Muscle layer of colon (tissue), 2 donors: ENCODE measurements at regions not wholly inside any gene's neighbourhood (a gene's known extent, or its start where the extent isn't known, plus 50 kb on each side); places are given as distances from the start of the nearest gene placed in this dataset.

Experiments used
- H3K27ac ChIP-seq: one replicate; pipeline ENCODE4 v1.7.0; 2013; ENCODE audit warnings: low read depth, mild to moderate bottlenecking, low read length, moderate library complexity
- H3K27me3 ChIP-seq, 2 donors: one replicate each; pipeline ENCODE4 v1.7.0; 2013; ENCODE audit warnings: low read length in 2 of 2, mild to moderate bottlenecking in 2 of 2; ENCODE audit not compliant: insufficient read depth in 2 of 2, control insufficient read depth in 1 of 2
- H3K36me3 ChIP-seq: one replicate; pipeline ENCODE4 v1.7.0; 2013; ENCODE audit warnings: mild to moderate bottlenecking, low read length; ENCODE audit not compliant: insufficient read depth
- H3K4me1 ChIP-seq: one replicate; pipeline ENCODE4 v1.7.0; 2013; ENCODE audit warnings: mild to moderate bottlenecking, low read length; ENCODE audit not compliant: insufficient read depth
- H3K4me3 ChIP-seq, 2 donors: one replicate each; pipeline ENCODE4 v1.7.0; 2013; ENCODE audit warnings: low read length in 2 of 2, low read depth in 1 of 2, mild to moderate bottlenecking in 1 of 2, moderate library complexity in 1 of 2
- H3K9ac ChIP-seq: one replicate; pipeline ENCODE4 v1.7.0; 2013; ENCODE audit warnings: low read length
- H3K9me3 ChIP-seq: one replicate; pipeline ENCODE4 v1.7.0; 2013; ENCODE audit warnings: mild to moderate bottlenecking, low read length
- donor health status: abdominal sarcoma.
- donor health status: Adenocarcinoma of cecum.

- H3K27ac ChIP-seq, result no peak overlapping the region
- no peaks in the 10 kb centered on the region for H3K27me3 ChIP-seq
- no peaks in the 10 kb centered on the region for H3K36me3 ChIP-seq
- H3K4me3 ChIP-seq, result no peak overlapping the region
- no peaks in the 10 kb centered on the region for H3K9me3 ChIP-seq
- no peak overlapping the region for H3K9ac ChIP-seq
- no peaks in the 10 kb centered on the region for H3K4me1 ChIP-seq
Observed at GRCh38 chr12:47023311-47023710, 56.1 kb upstream of the PCED1B start.

GRCh38 chr12:47023953-47024352, 55.5 kb upstream of the PCED1B start:
- H3K36me3 ChIP-seq, result no peaks in the 10 kb centered on the region
- H3K9me3 ChIP-seq, result no peaks in the 10 kb centered on the region
- H3K27ac ChIP-seq, result no peak overlapping the region
- H3K27me3 ChIP-seq, result no peaks in the 10 kb centered on the region
- no peak overlapping the region for H3K4me3 ChIP-seq
- no peaks in the 10 kb centered on the region for H3K4me1 ChIP-seq
- H3K9ac ChIP-seq, result no peak overlapping the region

- no peak overlapping the region for H3K9ac ChIP-seq
- no peaks in the 10 kb centered on the region for H3K9me3 ChIP-seq
- H3K27me3 ChIP-seq, result no peaks in the 10 kb centered on the region
- H3K36me3 ChIP-seq, result no peaks in the 10 kb centered on the region
- H3K27ac ChIP-seq, result no peak overlapping the region
- H3K4me3 ChIP-seq, result no peak overlapping the region
- no peaks in the 10 kb centered on the region for H3K4me1 ChIP-seq
Observed at GRCh38 chr12:47024463-47024862, 55.0 kb upstream of the PCED1B start.

GRCh38 chr12:47025349-47025748, 54.1 kb upstream of the PCED1B start:
- Histone ChIP-seq H3K36me3 (no peaks in the 10 kb centered on the region), H3K4me3 (no peak overlapping the region), H3K4me1 (no peaks in the 10 kb centered on the region), H3K9me3 (no peaks in the 10 kb centered on the region), H3K9ac (no peak overlapping the region), H3K27me3 (no peaks in the 10 kb centered on the region), H3K27ac (no peak overlapping the region)

GRCh38 chr12:47025798-47026197, 53.6 kb upstream of the PCED1B start:
- Histone ChIP-seq H3K36me3 (no peaks in the 10 kb centered on the region), H3K27me3 (no peaks in the 10 kb centered on the region), H3K4me3 (no peak overlapping the region), H3K4me1 (no peaks in the 10 kb centered on the region), H3K9me3 (no peaks in the 10 kb centered on the region), H3K9ac (no peak overlapping the region), H3K27ac (no peak overlapping the region)

GRCh38 chr12:47026291-47026690, 53.1 kb upstream of the PCED1B start:
- Histone ChIP-seq H3K27ac (no peak overlapping the region), H3K36me3 (no peaks in the 10 kb centered on the region), H3K9me3 (no peaks in the 10 kb centered on the region), H3K9ac (no peak overlapping the region), H3K27me3 (no peaks in the 10 kb centered on the region), H3K4me3 (no peak overlapping the region), H3K4me1 (no peaks in the 10 kb centered on the region)
